GM19463 (cell line): ENCODE measurements at regions not wholly inside any gene's neighbourhood (a gene's known extent, or its start where the extent isn't known, plus 50 kb on each side); places are given as distances from the start of the nearest gene placed in this dataset.

Experiments used
- ATAC-seq: cut with Tn5 transposase; IDR thresholded peaks from one replicate; pipeline ENCODE4 v1.9.1; 2021; ENCODE audit warnings: mild to moderate bottlenecking, moderate library complexity; ENCODE audit not compliant: unreplicated experiment

- no peak for ATAC-seq
Observed at GRCh38 chr1:224564454-224565084, 51.5 kb upstream of the CNIH3 start.

GRCh38 chr1:224565186-224565585 is 50.9 kb upstream of the CNIH3 start:
- ATAC-seq: no peak

GRCh38 chr1:224565611-224566406 is 50.3 kb upstream of the CNIH3 start:
- ATAC-seq: no peak
